Testis (tissue), 2 donors: ENCODE measurements at regions not wholly inside any gene's neighbourhood (a gene's known extent, or its start where the extent isn't known, plus 50 kb on each side); places are given as distances from the start of the nearest gene placed in this dataset.

Experiments used
- DNase-seq: peaks from one replicate; pipeline ENCODE4 v3.0.0-alpha.2; 2019
- H3K27ac ChIP-seq, 2 donors: fragments of 200-600 bp; sonication (generic); one replicate each; pipeline ENCODE4 v1.5.1; 2019
- H3K27me3 ChIP-seq: fragments of 200-600 bp; sonication (generic); one replicate; pipeline ENCODE4 v1.5.1; 2019
- H3K36me3 ChIP-seq: fragments of 200-600 bp; sonication (generic); one replicate; pipeline ENCODE4 v1.5.1; 2017; ENCODE audit warnings: low read depth; ENCODE audit errors: missing control alignments
- H3K4me1 ChIP-seq: fragments of 200-600 bp; sonication (generic); one replicate; pipeline ENCODE4 v1.5.1; 2019
- H3K4me3 ChIP-seq, 2 donors: fragments of 200-600 bp; sonication (generic); one replicate each; pipeline ENCODE4 v1.5.1; 2017 to 2019
- H3K9me3 ChIP-seq: fragments of 200-600 bp; sonication (generic); one replicate; pipeline ENCODE4 v1.5.1; 2017
- POLR2A ChIP-seq: fragments of 450-650 bp; IDR thresholded peaks from one replicate; pipeline ENCODE4 v1.6.1; 2017; ENCODE audit warnings: antibody characterized with exemption, mild to moderate bottlenecking, moderate library complexity
- WGBS, 2 donors: methylation state at CpG; one replicate each; pipeline ENCODE4 v1.1.5; 2018; 5-methylcytosine and 5-hydroxymethylcytosine counted together
- intact Hi-C: fragments of 100-400 bp; cut with DNase I; formaldehyde crosslinking; loops from one replicate; pipeline ENCODE4 v1.15.1; 2023; ENCODE audit warnings: low total_unique reads
- TF ChIP-seq, protein P1 (sequence below), 3 experiments: fragments of 450-650 bp in 2 of 3; fragments of 200-600 bp in 1 of 3; sonication (generic) in 1 of 3; IDR thresholded peaks; one replicate each; pipeline ENCODE4 v1.5.1; 2016 to 2019; ENCODE audit warnings: antibody characterized with exemption in 3 of 3, mild to moderate bottlenecking in 2 of 3, moderate library complexity in 1 of 3

DNA sequence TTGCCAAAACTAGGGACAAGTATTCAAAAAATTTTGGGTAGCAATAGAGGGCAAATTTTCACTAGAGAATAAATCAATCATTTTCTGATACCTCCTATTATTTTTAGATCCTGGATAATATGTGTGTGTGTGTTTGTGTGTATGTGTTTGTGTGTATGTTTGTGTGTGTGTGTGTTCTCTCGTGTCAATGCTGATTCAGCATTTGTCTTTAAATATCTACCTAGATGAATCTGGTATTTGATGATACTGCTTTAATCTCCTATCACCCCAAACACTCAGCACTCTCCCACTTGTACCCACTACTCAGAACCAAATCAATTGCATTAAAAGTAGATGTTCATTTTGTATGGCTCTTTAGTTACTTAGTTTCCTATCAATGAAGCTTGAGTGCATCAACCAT is 101.3 kb upstream of the NPFFR2 start:
- DNase-seq: no peak
- 69 to 86% methylated on average over 1 of the region's 1 CpG for WGBS, 2 donors
- no peak for TF ChIP-seq POLR2A
- Histone ChIP-seq H3K4me1 (no peaks in the 10 kb centered on the region), H3K4me3 (no peak overlapping the region), H3K9me3 (no peaks in the 10 kb centered on the region), H3K36me3 (no peaks in the 10 kb centered on the region), H3K27me3 (no peaks in the 10 kb centered on the region), H3K27ac (no peak overlapping the region)
- intact Hi-C loops: no loop called here

DNA sequence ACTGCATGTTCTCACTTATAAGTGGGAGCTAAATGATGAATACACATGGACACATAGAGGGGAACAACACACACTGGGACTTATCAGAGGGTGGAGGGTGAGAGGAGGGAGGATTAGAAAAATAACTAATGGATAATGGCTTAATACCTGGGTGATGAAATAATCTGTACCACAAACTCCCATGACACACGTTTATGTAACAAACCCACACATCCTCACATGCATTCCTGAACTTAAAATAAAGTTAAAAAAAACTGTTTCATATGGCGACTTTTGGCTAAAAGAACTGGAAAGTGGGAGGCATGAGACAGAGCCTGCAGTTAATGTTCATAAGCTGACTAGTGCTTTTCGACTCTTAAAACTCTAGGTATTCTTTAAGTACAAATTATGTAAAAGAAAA is 98.9 kb upstream of the NPFFR2 start:
- TF ChIP-seq POLR2A: no peak
- TF ChIP-seq, protein P1, sequence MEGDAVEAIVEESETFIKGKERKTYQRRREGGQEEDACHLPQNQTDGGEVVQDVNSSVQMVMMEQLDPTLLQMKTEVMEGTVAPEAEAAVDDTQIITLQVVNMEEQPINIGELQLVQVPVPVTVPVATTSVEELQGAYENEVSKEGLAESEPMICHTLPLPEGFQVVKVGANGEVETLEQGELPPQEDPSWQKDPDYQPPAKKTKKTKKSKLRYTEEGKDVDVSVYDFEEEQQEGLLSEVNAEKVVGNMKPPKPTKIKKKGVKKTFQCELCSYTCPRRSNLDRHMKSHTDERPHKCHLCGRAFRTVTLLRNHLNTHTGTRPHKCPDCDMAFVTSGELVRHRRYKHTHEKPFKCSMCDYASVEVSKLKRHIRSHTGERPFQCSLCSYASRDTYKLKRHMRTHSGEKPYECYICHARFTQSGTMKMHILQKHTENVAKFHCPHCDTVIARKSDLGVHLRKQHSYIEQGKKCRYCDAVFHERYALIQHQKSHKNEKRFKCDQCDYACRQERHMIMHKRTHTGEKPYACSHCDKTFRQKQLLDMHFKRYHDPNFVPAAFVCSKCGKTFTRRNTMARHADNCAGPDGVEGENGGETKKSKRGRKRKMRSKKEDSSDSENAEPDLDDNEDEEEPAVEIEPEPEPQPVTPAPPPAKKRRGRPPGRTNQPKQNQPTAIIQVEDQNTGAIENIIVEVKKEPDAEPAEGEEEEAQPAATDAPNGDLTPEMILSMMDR (IDR thresholded peaks at IDR 0.05): no peak

DNA sequence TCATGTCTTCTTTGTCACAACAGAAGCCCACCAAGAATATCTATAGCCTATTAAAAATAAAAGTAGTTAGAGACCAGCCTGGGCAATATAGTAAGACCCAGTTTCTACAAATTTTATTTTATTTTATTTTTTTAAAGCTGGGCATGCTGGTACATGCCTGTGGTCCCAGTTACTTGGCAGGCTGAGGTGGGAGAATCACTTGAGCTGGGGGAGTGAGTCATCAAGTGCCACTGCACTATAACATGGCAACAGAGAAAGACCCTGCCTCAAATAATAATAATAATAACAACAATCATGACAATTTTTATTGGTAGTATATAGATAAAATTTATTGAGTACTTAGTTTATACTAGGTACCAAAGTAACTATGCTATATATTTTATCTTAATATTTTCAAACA is 93.0 kb upstream of the NPFFR2 start:
- Histone ChIP-seq H3K27ac (no peak overlapping the region), H3K36me3 (no peaks in the 10 kb centered on the region), H3K9me3 (no peaks in the 10 kb centered on the region), H3K27me3 (no peaks in the 10 kb centered on the region), H3K4me3 (no peak overlapping the region), H3K4me1 (no peaks in the 10 kb centered on the region)
- TF ChIP-seq, protein P1 (IDR thresholded peaks at IDR 0.05): no peak
- TF ChIP-seq POLR2A: no peak
- intact Hi-C loops: no loop called here
- no peak for DNase-seq

More for the DNA sequence above, 98.9 kb upstream of the NPFFR2 start:
- DNase-seq: no peak
- Histone ChIP-seq H3K4me3 (no peak overlapping the region), H3K36me3 (no peaks in the 10 kb centered on the region), H3K27me3 (no peaks in the 10 kb centered on the region), H3K4me1 (no peaks in the 10 kb centered on the region), H3K9me3 (no peaks in the 10 kb centered on the region), H3K27ac (no peak overlapping the region)
- intact Hi-C loops: no loop called here
- 58 to 76% methylated on average over 3 of the region's 3 CpGs for WGBS, 2 donors

DNA sequence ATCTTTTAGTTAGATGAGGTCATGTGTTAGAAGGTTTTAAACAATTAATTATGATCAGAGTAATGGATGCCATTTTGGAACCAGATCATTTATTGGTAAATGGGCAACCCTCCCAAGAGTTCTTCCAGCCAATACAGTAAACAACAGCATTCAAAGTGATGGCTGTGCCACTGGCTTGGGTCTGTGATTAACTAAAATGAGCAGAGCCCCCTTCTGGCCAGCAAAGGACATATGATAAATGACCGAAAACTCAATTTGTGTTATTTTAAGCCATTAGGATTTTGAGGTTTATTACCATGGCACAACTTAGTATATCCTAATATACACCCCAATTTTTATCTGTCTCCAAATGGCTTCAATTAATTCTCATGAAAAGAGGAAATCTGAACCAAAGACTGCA is 90.8 kb upstream of the NPFFR2 start:
- 62 to 70% methylated on average over 1 of the region's 1 CpG for WGBS, 2 donors
- Histone ChIP-seq H3K4me1 (no peaks in the 10 kb centered on the region), H3K4me3 (no peak overlapping the region), H3K27ac (no peak overlapping the region), H3K27me3 (no peaks in the 10 kb centered on the region), H3K36me3 (no peaks in the 10 kb centered on the region), H3K9me3 (no peaks in the 10 kb centered on the region)
- TF ChIP-seq, protein P1 (IDR thresholded peaks at IDR 0.05): peak in 2 of 3 experiments; percentile 17 to 34
- no peak for TF ChIP-seq POLR2A
- DNase-seq: peak; percentile 60
- intact Hi-C loops: no loop called here

DNA sequence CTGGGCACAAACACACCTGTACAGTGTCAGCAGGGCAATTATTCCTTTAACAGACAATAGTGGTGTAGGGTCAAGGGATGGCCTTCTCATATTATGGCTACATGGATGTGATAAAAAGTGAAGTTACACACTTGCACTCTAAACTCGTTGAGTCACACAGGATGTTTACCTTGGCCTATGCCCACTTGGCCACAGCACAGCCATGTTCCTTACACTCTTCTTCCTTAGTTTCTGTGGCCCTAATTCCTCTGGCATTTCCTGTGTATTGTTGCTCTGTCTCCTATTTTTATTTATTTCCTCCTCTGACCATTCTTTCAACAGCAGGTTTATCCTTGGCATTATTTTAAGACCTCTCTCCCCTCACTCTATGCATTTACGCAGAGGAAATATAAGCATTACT is 86.8 kb upstream of the NPFFR2 start:
- Histone ChIP-seq H3K9me3 (no peaks in the 10 kb centered on the region), H3K36me3 (no peaks in the 10 kb centered on the region), H3K4me3 (no peak overlapping the region), H3K27me3 (no peaks in the 10 kb centered on the region), H3K27ac (no peak overlapping the region), H3K4me1 (no peaks in the 10 kb centered on the region)
- TF ChIP-seq, protein P1 (IDR thresholded peaks at IDR 0.05): no peak
- TF ChIP-seq POLR2A: no peak
- intact Hi-C loops: no loop called here
- DNase-seq: no peak
- WGBS, 2 donors: 75 to 83% methylated on average over 2 of the region's 2 CpGs
